HUES6 (cell line): ENCODE measurements at regions not wholly inside any gene's neighbourhood (a gene's known extent, or its start where the extent isn't known, plus 50 kb on each side); places are given as distances from the start of the nearest gene placed in this dataset.

Experiments
- H3K27ac ChIP-seq: 2 replicates; pipeline ENCODE4 v1.7.0; 2013; ENCODE audit warnings: low read depth, mild to moderate bottlenecking, low read length, inconsistent platforms
- H3K27me3 ChIP-seq: 2 replicates; pipeline ENCODE4 v1.6.1; 2013; ENCODE audit warnings: low read length; ENCODE audit not compliant: control insufficient read depth, insufficient read depth
- H3K36me3 ChIP-seq: 2 replicates; pipeline ENCODE4 v1.6.1; 2013; ENCODE audit warnings: low read length; ENCODE audit not compliant: control insufficient read depth, insufficient read depth
- H3K4me1 ChIP-seq: 2 replicates; pipeline ENCODE4 v1.6.1; 2013; ENCODE audit warnings: low read length; ENCODE audit not compliant: control insufficient read depth, insufficient read depth
- H3K4me3 ChIP-seq: 2 replicates; pipeline ENCODE4 v1.5.1; 2013; ENCODE audit warnings: low read depth, low read length
- H3K9ac ChIP-seq: one replicate; pipeline ENCODE4 v1.6.1; 2013; ENCODE audit warnings: mild to moderate bottlenecking, low read length
- H3K9me3 ChIP-seq: 2 replicates; pipeline ENCODE4 v1.6.1; 2013; ENCODE audit warnings: low read depth, low read length; ENCODE audit not compliant: control insufficient read depth, insufficient read depth

DNA sequence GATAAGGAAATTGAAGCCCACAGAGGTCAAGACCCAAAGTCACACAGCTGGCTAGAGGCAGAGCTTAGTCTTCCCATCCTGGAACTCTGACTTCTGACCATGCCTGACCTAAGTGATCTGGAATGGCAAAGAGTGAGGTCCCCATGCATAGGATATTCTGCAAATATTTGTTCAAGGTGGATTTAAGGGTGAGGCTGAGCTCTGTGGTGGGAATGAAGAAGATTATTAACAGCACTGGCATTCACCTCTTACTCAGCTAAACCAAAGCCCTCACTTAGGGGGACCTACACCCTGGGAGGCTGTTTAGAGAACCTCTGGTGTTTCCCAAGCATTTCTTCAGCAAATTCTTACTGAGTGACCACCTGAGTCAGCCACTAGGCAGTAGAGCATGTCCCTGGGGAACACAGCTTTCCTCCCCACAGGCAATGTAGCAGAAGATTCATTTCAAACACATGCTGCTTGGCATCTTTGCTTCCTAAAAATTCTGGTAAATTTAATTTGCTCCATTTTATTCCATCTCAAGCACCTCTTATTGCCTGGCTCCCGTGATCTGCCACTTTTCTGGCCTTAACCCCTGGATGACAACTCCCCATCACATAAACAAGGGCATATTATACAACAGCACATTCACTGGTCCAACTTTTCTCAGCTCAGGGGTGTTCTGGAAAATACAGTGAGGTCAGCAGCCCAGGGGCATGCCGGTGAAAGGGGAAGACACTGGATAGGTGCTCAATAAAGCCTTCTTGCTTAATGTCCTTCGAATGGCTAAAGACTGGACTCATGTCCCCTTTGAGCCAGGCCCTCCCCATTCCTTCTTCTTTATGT lies 176.0 kb downstream of the ABHD5 start:
- H3K9ac ChIP-seq = no peak overlapping the region
- H3K4me3 ChIP-seq = no peak overlapping the region
- no peaks in the 10 kb centered on the region for H3K9me3 ChIP-seq
- no peak overlapping the region for H3K27ac ChIP-seq
- no peaks in the 10 kb centered on the region for H3K36me3 ChIP-seq
- H3K27me3 ChIP-seq = peaks cover 4% of the 10 kb centered on the region; the same call in 1 of the 2 replicates
- peaks cover 25% of the 10 kb centered on the region for H3K4me1 ChIP-seq

DNA sequence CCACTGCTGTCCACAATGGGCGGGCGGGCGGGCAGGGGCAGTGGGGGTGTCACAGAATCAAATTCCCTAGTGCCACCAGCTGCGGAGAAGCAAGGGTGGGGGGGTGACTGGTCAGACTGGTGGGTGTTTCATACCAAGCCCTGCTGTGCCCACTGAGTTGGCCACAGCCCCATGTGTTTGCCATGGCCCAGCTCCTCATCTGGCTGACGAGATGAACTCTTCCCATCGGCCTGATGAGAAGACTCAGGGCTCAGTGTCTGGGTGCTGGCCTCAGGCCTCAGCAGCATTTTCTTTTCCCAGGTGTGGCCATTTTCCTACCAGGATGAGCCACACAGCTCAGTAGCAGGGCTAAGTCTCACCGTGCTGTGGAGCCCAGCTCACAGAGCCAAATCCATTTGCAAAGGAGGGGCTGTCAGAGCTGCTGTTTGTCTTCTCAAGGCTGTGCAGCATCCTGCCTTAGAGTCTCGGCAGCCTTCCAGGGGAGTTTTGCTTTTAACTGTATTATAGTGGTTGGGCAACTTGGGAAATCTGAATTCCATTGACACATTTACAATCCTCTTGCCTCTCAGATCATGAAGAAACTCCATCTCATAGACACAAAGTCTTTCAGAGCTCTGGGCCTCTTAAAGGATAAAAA lies 176.8 kb downstream of the ABHD5 start:
- H3K9ac ChIP-seq = no peak overlapping the region
- peaks cover 34% of the 10 kb centered on the region for H3K4me1 ChIP-seq
- peaks cover 3% of the 10 kb centered on the region; the same call in 1 of the 2 replicates for H3K27me3 ChIP-seq
- H3K36me3 ChIP-seq = no peaks in the 10 kb centered on the region
- no peak overlapping the region for H3K27ac ChIP-seq
- no peak overlapping the region for H3K4me3 ChIP-seq
- no peaks in the 10 kb centered on the region for H3K9me3 ChIP-seq

DNA sequence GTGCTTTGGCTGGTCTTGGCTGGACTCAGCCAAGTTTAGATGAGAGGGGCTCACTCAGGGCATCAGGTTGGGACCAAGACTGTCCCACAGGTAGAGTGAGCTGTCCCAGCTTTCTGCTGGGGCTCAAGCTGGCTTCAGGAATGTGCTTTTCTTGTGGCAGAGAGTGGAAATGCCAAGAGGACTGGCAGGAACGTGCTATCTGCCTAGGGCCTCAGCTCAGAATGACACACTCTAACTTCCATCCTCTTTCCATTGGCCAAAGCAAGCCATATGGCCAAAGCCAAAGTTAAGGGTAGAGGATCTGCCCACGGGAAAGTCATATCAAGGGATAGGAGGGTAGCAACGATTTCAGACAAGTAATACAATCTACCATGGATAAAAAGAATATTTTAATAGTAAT lies 178.8 kb downstream of the ABHD5 start:
- Histone ChIP-seq H3K27ac (no peak overlapping the region), H3K9me3 (peaks cover 5% of the 10 kb centered on the region; the same call in 1 of the 2 replicates), H3K9ac (no peak overlapping the region), H3K4me1 (peaks cover 34% of the 10 kb centered on the region), H3K36me3 (no peaks in the 10 kb centered on the region), H3K4me3 (no peak overlapping the region), H3K27me3 (no peaks in the 10 kb centered on the region)

DNA sequence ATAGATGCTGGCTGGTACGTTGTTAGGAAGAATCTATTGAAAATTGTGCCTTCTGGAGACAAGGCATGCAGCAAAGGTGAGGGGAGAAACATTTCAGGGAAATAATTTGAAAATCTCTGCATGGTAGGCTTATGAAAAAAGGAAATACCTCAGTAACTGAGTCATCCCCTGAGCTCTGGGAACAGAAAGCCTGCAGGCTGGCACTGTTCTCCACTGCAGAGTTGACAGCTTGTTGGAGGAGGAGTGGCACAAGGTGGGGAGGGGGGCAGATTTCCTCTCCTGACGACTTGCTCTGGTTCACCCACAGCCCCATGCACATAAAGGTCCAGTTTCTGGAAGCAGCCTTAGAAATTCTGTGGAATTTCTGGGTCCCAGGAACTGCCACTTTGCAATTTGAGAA lies 179.4 kb downstream of the ABHD5 start:
- H3K27ac ChIP-seq = no peak overlapping the region
- peaks cover 5% of the 10 kb centered on the region; the same call in 1 of the 2 replicates for H3K9me3 ChIP-seq

DNA sequence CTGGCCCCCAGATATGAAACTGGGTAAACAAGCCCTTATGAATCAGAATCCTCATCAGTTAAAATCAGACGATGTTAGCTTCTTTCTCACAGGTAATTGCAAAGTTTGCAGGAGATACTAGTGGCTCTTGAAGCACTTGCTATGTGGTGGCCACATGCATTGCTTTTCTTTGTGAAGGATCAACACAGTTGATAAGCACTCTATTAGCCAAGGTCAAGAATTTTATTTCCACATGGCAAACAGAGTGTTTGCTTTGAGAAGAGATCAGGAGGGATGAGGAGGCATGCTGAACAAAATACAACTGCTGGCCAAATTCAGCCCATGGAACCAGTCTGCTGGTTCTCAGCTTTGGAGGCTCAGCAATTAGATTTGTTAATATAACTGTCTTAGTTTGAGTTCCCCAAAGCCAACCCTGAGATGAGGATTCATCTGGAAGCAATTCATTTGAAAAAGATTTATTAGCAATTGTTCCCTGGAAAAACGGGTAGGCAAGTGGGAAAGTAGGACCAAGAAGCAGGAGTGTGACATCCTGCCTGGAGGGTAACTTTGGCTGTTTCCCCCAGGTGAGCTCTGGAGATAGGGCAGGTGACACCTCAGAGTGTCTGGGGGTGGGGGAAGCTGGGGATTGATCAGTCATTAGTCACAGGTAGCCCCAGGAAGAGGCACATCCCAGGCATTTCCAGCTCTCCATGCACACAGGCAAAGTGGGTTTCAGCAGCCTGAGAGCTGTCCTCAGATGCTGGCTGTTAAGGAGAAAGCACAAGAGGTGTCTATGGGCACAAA lies 180.3 kb downstream of the ABHD5 start:
- Histone ChIP-seq H3K9me3 (peaks cover 5% of the 10 kb centered on the region; the same call in 1 of the 2 replicates), H3K27ac (no peak overlapping the region), H3K36me3 (no peaks in the 10 kb centered on the region), H3K27me3 (no peaks in the 10 kb centered on the region), H3K4me1 (peaks cover 34% of the 10 kb centered on the region), H3K9ac (no peak overlapping the region), H3K4me3 (no peak overlapping the region)

More for the DNA sequence above, 179.4 kb downstream of the ABHD5 start:
- no peak overlapping the region for H3K9ac ChIP-seq
- H3K4me1 ChIP-seq = peaks cover 34% of the 10 kb centered on the region
- H3K36me3 ChIP-seq = no peaks in the 10 kb centered on the region
- H3K27me3 ChIP-seq = no peaks in the 10 kb centered on the region
- no peak overlapping the region for H3K4me3 ChIP-seq

DNA sequence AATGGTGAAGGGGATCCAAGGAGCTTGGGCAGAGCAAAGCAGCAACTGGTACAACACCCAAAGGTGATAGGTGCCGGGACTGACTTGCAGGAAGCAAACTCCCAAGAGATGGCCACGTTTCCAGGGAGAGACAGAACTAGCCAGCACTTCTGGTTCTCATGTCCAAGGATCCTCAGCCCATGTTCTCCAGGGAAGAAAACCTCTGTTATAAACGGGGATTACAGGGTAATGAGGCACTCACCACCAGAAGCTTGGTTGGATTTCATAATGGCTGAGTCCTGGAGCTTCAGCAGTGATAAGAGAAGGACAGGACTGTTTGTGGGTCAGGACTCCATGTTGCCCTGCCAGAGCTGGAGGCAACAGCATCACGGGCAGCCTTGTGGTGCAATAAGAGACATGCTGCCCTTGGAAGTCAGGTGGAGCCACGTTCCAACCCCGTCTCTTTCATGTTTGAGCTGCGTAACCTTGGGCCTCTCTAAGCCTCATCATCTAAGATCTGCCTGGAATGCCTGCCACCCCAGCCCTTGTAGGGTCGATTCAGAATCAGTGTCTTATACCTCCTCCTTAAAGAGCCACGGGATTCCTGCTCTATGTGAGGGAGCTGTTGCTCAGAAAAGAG lies 181.0 kb downstream of the ABHD5 start:
- no peaks in the 10 kb centered on the region for H3K36me3 ChIP-seq
- peaks cover 5% of the 10 kb centered on the region; the same call in 1 of the 2 replicates for H3K9me3 ChIP-seq
- H3K4me1 ChIP-seq = peaks cover 31% of the 10 kb centered on the region
- no peak overlapping the region for H3K4me3 ChIP-seq
- no peak overlapping the region for H3K27ac ChIP-seq
- no peak overlapping the region for H3K9ac ChIP-seq
- no peaks in the 10 kb centered on the region for H3K27me3 ChIP-seq

DNA sequence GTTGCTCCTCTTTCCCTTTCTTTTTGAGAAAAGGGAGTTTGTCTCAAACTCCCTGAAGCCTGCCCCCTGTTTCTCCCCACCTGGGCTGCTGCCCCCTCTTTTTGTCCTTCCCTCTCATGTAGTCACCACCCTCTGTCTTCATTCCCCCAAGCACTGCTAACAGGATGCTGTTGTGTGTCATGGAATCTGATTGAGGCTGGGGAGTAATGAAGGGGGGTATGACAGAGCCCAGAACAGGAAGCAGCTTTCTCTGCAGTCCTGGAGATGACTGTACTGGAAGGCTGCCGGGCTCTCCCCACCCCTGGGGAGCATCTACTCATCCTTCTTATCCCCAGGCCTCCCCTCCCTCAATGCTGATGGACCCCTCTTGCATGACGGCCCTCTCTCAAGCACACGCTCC lies 181.6 kb downstream of the ABHD5 start:
- H3K9me3 ChIP-seq = peaks cover 5% of the 10 kb centered on the region; the same call in 1 of the 2 replicates
- H3K4me3 ChIP-seq = no peak overlapping the region
- no peaks in the 10 kb centered on the region for H3K27me3 ChIP-seq
- no peak overlapping the region for H3K27ac ChIP-seq
- H3K9ac ChIP-seq = no peak overlapping the region
- peaks cover 31% of the 10 kb centered on the region for H3K4me1 ChIP-seq
- no peaks in the 10 kb centered on the region for H3K36me3 ChIP-seq

DNA sequence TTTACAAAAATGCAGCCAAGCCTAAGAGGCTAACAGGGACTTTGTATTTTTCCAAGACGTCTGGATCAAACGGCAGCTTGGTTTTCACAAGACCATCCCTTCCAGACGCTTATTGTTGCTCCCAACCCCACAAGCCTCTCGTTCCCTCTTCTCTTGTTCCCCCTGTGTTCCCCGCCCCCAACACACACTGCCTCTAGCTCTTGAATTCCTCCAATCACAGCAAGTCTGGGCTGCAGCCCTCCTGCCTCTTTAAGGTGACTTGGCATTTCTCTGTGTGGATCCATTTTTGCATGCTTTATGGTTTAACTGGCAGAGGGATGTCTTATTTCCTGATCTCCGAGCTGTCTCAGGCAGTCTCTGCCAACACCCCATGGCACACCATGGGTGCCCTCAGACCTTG lies 182.2 kb downstream of the ABHD5 start:
- H3K9me3 ChIP-seq = peaks cover 5% of the 10 kb centered on the region; the same call in 1 of the 2 replicates

DNA sequence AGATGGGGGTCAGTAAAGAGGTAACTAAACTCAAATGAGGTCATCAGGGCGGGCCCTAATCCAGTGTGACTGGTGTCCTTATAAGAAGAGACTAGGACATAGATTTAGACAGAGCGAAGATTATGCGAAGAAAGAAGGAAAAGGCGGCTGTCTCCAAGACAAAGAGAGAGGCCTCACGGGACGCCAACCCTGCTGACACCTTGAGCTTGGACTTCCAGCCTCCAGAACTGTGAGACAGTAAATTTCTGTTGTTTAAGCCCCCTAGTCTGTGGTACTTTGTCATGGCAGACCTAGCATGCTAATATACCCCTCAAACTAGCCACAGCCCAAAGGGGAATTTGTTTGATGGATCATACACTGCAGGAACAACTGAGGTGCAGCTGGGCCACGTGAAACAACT lies 183.0 kb downstream of the ABHD5 start:
- Histone ChIP-seq H3K27ac (no peak overlapping the region), H3K27me3 (no peaks in the 10 kb centered on the region), H3K4me1 (peaks cover 33% of the 10 kb centered on the region), H3K4me3 (no peak overlapping the region), H3K9me3 (peaks cover 5% of the 10 kb centered on the region; the same call in 1 of the 2 replicates), H3K36me3 (no peaks in the 10 kb centered on the region), H3K9ac (no peak overlapping the region)

More for the DNA sequence above, 182.2 kb downstream of the ABHD5 start:
- peaks cover 31% of the 10 kb centered on the region for H3K4me1 ChIP-seq
- H3K27ac ChIP-seq = no peak overlapping the region
- no peaks in the 10 kb centered on the region for H3K36me3 ChIP-seq
- no peak overlapping the region for H3K9ac ChIP-seq
- no peak overlapping the region for H3K4me3 ChIP-seq
- no peaks in the 10 kb centered on the region for H3K27me3 ChIP-seq

DNA sequence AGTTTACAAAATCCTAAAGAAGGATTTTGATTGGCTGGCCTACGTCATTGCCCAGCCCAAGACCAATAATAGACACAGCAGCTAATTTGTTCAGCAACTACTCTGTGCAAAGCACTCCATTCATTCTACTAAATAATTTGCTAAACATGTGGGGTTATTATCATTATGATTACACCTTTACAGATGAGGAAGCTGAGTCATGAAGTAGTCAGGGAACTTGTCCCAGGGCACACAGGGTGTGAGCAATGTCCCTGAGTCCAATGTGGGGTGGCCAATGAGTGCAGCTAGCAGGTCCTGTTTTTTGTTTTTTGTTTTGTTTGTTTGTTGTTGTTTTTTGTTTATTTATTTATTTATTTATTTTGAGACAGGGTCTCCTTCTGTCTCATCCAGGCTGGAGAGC lies 183.6 kb downstream of the ABHD5 start:
- Histone ChIP-seq H3K9ac (no peak overlapping the region), H3K4me1 (peaks cover 37% of the 10 kb centered on the region), H3K9me3 (peaks cover 5% of the 10 kb centered on the region; the same call in 1 of the 2 replicates), H3K4me3 (no peak overlapping the region), H3K27me3 (no peaks in the 10 kb centered on the region), H3K36me3 (no peaks in the 10 kb centered on the region), H3K27ac (no peak overlapping the region)
